ENCODE measurements at regions not wholly inside any gene's neighbourhood (a gene's known extent, or its start where the extent isn't known, plus 50 kb on each side); places are given as distances from the start of the nearest gene placed in this dataset.
A peak's percentile ranks its signal among the peaks of the same experiment; 100 is the strongest.
"Not testable (repeated sequence)": the region's sequence is repeated elsewhere in the genome, so short reads cannot be mapped to it uniquely, and the experiment has no call there.

- not testable (repeated sequence) for H3K27ac ChIP-seq (ENCODE audit: poor library complexity, severe bottlenecking); H3K4me3 ChIP-seq (ENCODE audit: severe bottlenecking); H3K36me3 ChIP-seq (ENCODE audit: low read depth); DNase-seq (ENCODE audit: low spot score); ATAC-seq (ENCODE audit: low read depth); H3K27me3 ChIP-seq (ENCODE audit: insufficient read depth, poor library complexity, severe bottlenecking); H3K4me1 ChIP-seq (ENCODE audit: insufficient read depth, poor library complexity, severe bottlenecking); H3K9me3 ChIP-seq (ENCODE audit: severe bottlenecking)
Observed at GRCh38 chr20:30337556-30337955, 919.9 kb upstream of the DEFB115 start.

DNA sequence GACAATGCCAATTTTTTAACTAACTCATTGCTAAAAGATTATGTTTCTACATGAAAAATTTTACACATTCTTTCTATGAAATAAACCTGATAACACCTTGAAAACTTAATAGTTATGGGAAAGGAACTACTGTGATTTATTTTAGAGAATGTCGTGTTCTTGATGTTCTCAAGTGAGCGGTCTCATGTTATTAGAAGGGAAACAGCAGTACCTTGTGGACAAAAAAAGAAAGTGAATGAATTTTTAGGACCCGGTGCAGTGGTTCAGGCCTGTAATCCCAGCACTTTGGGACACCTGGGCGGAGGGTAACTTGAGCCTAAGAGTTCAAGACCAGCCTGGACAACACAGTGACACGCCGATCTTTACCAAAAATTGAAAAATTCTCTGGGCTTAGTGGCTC is 908.5 kb upstream of the DEFB115 start:
- ATAC-seq (ENCODE audit: low read depth); DNase-seq (ENCODE audit: low spot score); H3K4me1 ChIP-seq (ENCODE audit: insufficient read depth, poor library complexity, severe bottlenecking); H3K4me3 ChIP-seq (ENCODE audit: severe bottlenecking); H3K9me3 ChIP-seq (ENCODE audit: severe bottlenecking); H3K27ac ChIP-seq (ENCODE audit: poor library complexity, severe bottlenecking); H3K36me3 ChIP-seq (ENCODE audit: low read depth): not testable (repeated sequence)
- TF ChIP-seq, protein P1, sequence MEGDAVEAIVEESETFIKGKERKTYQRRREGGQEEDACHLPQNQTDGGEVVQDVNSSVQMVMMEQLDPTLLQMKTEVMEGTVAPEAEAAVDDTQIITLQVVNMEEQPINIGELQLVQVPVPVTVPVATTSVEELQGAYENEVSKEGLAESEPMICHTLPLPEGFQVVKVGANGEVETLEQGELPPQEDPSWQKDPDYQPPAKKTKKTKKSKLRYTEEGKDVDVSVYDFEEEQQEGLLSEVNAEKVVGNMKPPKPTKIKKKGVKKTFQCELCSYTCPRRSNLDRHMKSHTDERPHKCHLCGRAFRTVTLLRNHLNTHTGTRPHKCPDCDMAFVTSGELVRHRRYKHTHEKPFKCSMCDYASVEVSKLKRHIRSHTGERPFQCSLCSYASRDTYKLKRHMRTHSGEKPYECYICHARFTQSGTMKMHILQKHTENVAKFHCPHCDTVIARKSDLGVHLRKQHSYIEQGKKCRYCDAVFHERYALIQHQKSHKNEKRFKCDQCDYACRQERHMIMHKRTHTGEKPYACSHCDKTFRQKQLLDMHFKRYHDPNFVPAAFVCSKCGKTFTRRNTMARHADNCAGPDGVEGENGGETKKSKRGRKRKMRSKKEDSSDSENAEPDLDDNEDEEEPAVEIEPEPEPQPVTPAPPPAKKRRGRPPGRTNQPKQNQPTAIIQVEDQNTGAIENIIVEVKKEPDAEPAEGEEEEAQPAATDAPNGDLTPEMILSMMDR (IDR thresholded peaks at IDR 0.05; ENCODE audit: poor library complexity, severe bottlenecking): peak; percentile 48
- peaks cover 17% of the 10 kb centered on the region for H3K27me3 ChIP-seq (ENCODE audit: insufficient read depth, poor library complexity, severe bottlenecking)

DNA sequence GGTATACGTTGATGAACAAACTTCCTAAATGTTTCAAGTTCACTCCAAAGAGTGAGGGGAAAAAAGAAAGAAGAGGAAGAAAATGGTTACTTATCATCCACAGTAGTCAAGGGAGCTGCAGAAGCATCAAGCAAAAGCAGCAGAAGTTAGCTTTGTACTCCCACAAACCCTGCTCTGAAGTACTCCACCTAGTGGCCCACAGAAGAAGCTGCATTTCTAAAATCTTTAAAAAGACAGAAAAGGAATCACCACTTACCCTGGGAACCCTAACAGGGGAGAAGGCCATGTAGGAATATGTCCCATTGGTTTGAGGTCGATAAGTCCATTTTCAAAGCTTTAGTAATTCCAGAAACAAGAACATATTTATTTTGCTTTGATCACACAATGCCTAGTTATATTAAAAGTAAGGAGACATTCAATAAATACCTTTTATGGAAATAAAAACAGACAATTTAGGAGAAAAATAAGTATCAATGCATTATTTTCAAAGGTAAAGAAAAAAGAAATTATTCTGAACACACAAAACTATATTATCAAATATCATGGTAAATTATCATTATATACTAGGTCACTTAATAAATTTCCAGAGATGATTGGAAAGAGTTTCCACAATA is 900.5 kb upstream of the DEFB115 start:
- ATAC-seq (ENCODE audit: low read depth); H3K36me3 ChIP-seq (ENCODE audit: low read depth); DNase-seq (ENCODE audit: low spot score); H3K4me3 ChIP-seq (ENCODE audit: severe bottlenecking); H3K9me3 ChIP-seq (ENCODE audit: severe bottlenecking); H3K27ac ChIP-seq (ENCODE audit: poor library complexity, severe bottlenecking); H3K4me1 ChIP-seq (ENCODE audit: insufficient read depth, poor library complexity, severe bottlenecking): not testable (repeated sequence)
- peaks cover 16% of the 10 kb centered on the region for H3K27me3 ChIP-seq (ENCODE audit: insufficient read depth, poor library complexity, severe bottlenecking)
- TF ChIP-seq, protein P1 (IDR thresholded peaks at IDR 0.05; ENCODE audit: poor library complexity, severe bottlenecking): peak; percentile 98

DNA sequence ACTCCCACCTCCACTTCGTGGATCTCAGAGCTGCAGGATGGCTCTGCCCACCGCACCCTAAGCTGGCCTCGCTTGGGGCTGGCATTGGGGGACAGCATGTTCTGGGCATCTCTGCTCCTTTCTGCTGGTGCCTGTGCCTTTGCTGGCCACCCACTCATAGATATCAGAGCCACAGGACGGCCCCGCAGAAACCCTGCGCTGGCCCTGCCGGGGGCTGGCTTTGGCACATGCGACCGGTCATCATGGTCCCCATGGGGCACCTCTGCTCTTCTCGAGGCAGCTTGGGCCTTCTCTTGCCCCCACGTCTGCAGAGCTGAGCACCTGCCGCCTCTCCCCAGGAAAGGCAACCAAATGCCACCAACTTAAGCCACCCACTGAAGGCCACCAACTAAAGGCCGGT is 895.7 kb upstream of the DEFB115 start:
- H3K36me3 ChIP-seq (ENCODE audit: low read depth); ATAC-seq (ENCODE audit: low read depth); H3K27me3 ChIP-seq (ENCODE audit: insufficient read depth, poor library complexity, severe bottlenecking); H3K4me1 ChIP-seq (ENCODE audit: insufficient read depth, poor library complexity, severe bottlenecking); H3K4me3 ChIP-seq (ENCODE audit: severe bottlenecking); H3K27ac ChIP-seq (ENCODE audit: poor library complexity, severe bottlenecking); H3K9me3 ChIP-seq (ENCODE audit: severe bottlenecking); DNase-seq (ENCODE audit: low spot score): not testable (repeated sequence)

DNA sequence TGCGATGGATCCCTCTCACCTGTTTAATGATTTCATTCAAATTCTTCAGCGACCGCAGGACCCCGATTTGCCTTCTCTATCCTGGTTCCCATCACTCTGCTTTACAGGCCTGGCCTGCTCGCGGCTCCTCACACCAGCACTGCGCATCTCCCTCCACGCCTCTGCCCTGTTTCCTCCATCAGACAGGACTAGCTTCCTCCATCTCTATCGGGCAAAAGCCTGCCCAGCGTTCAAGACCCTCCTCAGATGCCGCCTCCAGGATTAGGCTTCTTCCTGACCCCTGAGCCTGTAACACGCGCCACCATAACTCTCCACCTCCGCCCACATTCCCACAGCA is 881.1 kb upstream of the DEFB115 start:
- peak overlapping the region; percentile 70 for H3K4me3 ChIP-seq (ENCODE audit: severe bottlenecking)
- not testable (repeated sequence) for ATAC-seq (ENCODE audit: low read depth); H3K27ac ChIP-seq (ENCODE audit: poor library complexity, severe bottlenecking); H3K36me3 ChIP-seq (ENCODE audit: low read depth); H3K4me1 ChIP-seq (ENCODE audit: insufficient read depth, poor library complexity, severe bottlenecking); H3K27me3 ChIP-seq (ENCODE audit: insufficient read depth, poor library complexity, severe bottlenecking); H3K9me3 ChIP-seq (ENCODE audit: severe bottlenecking)
- DNase-seq (ENCODE audit: low spot score): peak; percentile 74

GRCh38 chr20:30376767-30377658 is 880.5 kb upstream of the DEFB115 start:
- TF ChIP-seq, protein P1 (IDR thresholded peaks at IDR 0.05; ENCODE audit: poor library complexity, severe bottlenecking): peak; percentile 73
- peaks cover 10% of the 10 kb centered on the region for H3K36me3 ChIP-seq (ENCODE audit: low read depth)
- H3K4me3 ChIP-seq (ENCODE audit: severe bottlenecking): peak overlapping the region; percentile 70
- no peaks in the 10 kb centered on the region for H3K27me3 ChIP-seq (ENCODE audit: insufficient read depth, poor library complexity, severe bottlenecking)
- ATAC-seq (ENCODE audit: low read depth) (peak; percentile 97), DNase-seq (ENCODE audit: low spot score) (peak; percentile 93)
- no peaks in the 10 kb centered on the region for H3K9me3 ChIP-seq (ENCODE audit: severe bottlenecking)
- peak overlapping the region; percentile 40 for H3K27ac ChIP-seq (ENCODE audit: poor library complexity, severe bottlenecking)
- peaks cover 5% of the 10 kb centered on the region for H3K4me1 ChIP-seq (ENCODE audit: insufficient read depth, poor library complexity, severe bottlenecking)

DNA sequence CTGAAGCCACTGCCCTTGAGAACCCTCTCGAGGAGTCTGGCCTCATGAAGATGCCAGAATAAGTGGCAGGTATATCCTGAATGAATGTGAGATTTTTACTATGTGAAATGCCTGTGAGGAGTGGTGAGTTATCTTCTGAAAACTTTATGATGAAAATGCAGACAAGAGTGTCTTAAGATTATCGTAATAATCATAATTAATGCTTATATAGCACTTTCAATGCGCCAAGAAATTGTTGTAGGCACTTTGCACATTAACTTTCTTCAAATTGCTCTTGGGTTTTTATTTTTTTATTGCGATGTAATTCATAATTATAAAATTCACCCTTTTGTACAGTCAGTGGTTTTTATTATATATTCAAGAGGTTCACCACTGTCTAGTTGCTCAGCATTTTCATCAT is 879.1 kb upstream of the DEFB115 start:
- not testable (repeated sequence) for H3K27me3 ChIP-seq (ENCODE audit: insufficient read depth, poor library complexity, severe bottlenecking); ATAC-seq (ENCODE audit: low read depth); H3K4me1 ChIP-seq (ENCODE audit: insufficient read depth, poor library complexity, severe bottlenecking); DNase-seq (ENCODE audit: low spot score); H3K27ac ChIP-seq (ENCODE audit: poor library complexity, severe bottlenecking); H3K9me3 ChIP-seq (ENCODE audit: severe bottlenecking)
- Histone ChIP-seq H3K36me3 (ENCODE audit: low read depth) (peaks cover 10% of the 10 kb centered on the region), H3K4me3 (ENCODE audit: severe bottlenecking) (peak overlapping the region; percentile 70)

DNA sequence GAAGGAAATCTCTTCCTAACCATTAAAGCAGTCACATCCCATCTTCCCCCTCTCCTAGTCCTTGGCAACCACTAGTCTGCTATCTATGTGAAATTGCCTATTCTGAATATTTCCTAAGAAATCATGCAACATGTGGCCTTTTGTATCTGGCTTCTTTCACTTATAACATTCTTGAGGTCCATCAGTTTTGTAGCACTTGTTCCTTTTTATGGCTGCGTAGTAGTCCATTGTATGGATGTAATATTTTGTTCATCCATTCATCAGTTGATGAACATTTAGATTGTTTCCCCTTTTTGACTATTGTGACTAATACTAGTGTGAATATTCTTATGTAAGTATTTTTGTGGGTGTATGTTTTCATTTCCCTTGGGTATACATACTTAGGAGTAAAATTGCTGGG is 878.7 kb upstream of the DEFB115 start:
- not testable (repeated sequence) for H3K4me3 ChIP-seq (ENCODE audit: severe bottlenecking); ATAC-seq (ENCODE audit: low read depth); H3K27me3 ChIP-seq (ENCODE audit: insufficient read depth, poor library complexity, severe bottlenecking); H3K27ac ChIP-seq (ENCODE audit: poor library complexity, severe bottlenecking); H3K4me1 ChIP-seq (ENCODE audit: insufficient read depth, poor library complexity, severe bottlenecking); H3K9me3 ChIP-seq (ENCODE audit: severe bottlenecking); DNase-seq (ENCODE audit: low spot score)
- peaks cover 10% of the 10 kb centered on the region for H3K36me3 ChIP-seq (ENCODE audit: low read depth)

DNA sequence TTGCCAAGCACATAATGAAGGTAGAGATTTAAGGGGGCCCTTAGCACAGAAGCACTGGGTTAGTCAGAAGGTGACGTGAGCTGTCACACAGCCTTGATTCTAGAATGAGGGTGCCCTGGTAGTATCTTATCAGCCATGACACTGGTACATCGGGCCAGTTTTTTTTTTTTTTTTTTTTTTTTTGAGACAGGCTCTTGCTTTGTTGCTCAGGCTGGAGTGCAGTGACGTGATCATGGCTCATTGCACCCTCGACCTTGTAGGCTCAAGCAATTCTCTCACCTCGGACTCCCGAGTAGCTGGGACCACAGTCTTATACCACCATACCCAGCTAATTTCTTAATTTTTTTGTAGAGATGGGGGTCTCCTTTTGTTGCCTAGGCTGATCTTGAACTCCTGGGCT is 872.6 kb upstream of the DEFB115 start:
- not testable (repeated sequence) for H3K9me3 ChIP-seq (ENCODE audit: severe bottlenecking); H3K27me3 ChIP-seq (ENCODE audit: insufficient read depth, poor library complexity, severe bottlenecking); H3K4me3 ChIP-seq (ENCODE audit: severe bottlenecking); H3K4me1 ChIP-seq (ENCODE audit: insufficient read depth, poor library complexity, severe bottlenecking); ATAC-seq (ENCODE audit: low read depth); DNase-seq (ENCODE audit: low spot score); H3K27ac ChIP-seq (ENCODE audit: poor library complexity, severe bottlenecking)
- peaks cover 32% of the 10 kb centered on the region for H3K36me3 ChIP-seq (ENCODE audit: low read depth)

All from RWPE2 (cell line).